ENCODE measurements at regions not wholly inside any gene's neighbourhood (a gene's known extent, or its start where the extent isn't known, plus 50 kb on each side); places are given as distances from the start of the nearest gene placed in this dataset.

GRCh38 chr1:90778486-90778885, 61.4 kb upstream of the BARHL2 start:
- DNase-seq: no peak

- DNase-seq: no peak
Measured at GRCh38 chr1:90773812-90774211, 56.7 kb upstream of the BARHL2 start.

- no peak for DNase-seq
Measured at GRCh38 chr1:90768826-90769225, 51.7 kb upstream of the BARHL2 start.

GRCh38 chr1:90768098-90768497, 51.0 kb upstream of the BARHL2 start:
- no peak for DNase-seq

Data from activated CD8-positive, alpha-beta memory T cell treated with anti-CD3 and anti-CD28 coated beads, Interleukin-2, amount 50 U/mL, for 4 hours (primary cell).